Activated CD4-positive, alpha-beta T cell treated with anti-CD3 and anti-CD28 coated beads, Interleukin-2, amount 50 U/mL, for 16 hours (primary cell): ENCODE measurements at regions not wholly inside any gene's neighbourhood (a gene's known extent, or its start where the extent isn't known, plus 50 kb on each side); places are given as distances from the start of the nearest gene placed in this dataset.

Experiments used
- DNase-seq: peaks from one replicate; pipeline ENCODE4 v3.0.0-alpha.2; 2020

DNA sequence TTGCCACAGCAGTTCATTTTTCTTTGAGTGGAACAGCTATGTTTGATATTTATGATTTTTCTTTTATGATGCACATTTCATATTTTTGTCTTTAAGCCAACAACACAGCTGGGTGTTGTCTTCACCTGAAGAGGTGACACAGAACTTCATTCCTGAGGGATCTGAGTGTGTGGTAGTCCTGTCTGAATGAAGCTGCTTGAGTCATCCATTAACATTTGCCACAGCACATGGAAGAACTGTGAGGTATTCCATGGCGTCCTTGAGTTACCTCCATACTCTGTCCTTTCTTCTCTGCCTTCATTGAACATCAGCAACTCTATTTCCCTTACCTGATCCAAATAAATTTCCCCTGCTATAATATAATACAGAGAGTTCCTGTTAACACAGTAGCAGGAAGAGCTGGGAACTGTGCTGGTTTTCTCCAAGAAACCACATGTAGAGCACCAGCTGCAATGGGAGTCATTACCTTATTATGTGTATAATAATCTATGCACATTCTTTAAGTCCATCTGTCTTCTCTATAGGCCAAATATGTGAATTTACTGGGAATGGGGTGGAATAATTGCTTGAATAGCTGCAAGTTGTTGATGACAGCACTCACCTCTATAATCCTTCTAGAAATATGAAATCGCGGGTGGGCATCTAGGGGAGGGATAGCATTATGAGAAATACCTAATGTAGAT is 72.4 kb upstream of the TAC1 start:
- no peak for DNase-seq

DNA sequence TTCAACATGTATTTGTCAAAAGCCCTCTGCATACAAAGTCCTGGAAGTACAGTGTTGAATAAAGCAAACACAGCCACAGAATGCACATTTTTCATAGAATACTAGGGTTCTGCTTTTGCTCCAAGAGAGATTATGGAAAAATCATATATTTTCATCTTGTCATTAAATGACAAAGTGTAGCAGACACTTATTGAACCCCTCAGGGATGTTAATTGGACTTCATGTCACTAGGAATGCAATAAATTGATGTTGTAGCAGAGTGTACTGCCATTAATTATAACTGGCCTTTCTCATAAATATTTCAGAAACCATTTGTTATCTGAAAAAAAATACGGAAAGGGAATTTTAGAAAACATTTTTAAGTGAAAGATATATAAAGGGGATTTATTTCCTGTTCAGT is 64.5 kb upstream of the TAC1 start:
- DNase-seq = no peak

DNA sequence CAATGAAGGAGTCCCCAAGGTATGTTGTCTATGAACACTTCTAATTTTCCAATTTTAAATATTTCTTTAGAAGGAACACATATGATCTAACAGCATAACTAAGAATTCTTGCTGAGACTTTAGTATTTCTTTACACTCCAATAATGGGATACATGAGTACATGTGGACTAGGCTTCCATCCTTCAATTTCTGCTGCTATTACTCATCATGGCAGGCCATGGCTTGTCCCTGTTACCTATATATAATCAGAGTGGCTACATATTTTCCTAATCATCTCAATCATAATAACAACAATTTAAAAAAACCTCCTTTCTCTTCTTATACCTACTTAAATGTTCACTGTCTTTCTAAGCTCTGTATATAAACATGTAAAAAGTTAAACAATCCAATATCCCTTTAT is 60.3 kb upstream of the TAC1 start:
- DNase-seq = no peak

DNA sequence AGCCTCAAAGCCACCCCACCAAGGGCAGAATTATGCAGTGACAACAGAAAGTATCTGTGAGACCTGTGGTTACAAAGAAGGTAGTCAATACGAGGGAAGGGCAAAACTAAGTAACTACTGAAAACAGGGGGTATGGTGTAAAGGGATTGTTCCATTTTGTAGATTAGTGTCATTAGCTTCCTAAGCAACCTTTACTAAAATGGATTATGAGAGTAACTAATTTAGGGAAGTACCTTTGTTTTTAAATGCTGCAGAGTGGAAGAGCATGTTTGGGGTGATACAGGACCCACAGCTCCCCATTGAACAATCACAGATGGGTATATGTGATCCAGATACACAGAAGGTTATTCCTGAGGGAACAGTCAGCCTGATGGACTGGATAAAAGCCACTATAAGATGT is 51.3 kb upstream of the TAC1 start:
- no peak for DNase-seq
